IMR-90 (cell line): ENCODE measurements at regions not wholly inside any gene's neighbourhood (a gene's known extent, or its start where the extent isn't known, plus 50 kb on each side); places are given as distances from the start of the nearest gene placed in this dataset.

Experiments
- ATAC-seq: fragments of 200-7000 bp; cut with Tn5 transposase; 2 replicates; pipeline ENCODE4 v1.9.1; 2020; ENCODE audit warnings: low read depth, mild to moderate bottlenecking, moderate library complexity
- BruUV-seq: library from RNA; stranded (reverse); fragments of 400-500 nt; replicated peaks from 2 replicates; lab custom pipeline; 2021; lab: Mats Ljungman, UMichigan
- CTCF ChIA-PET: fragments of 300-600 bp; formaldehyde crosslinking; extraction: SDS; loops from one replicate; lab custom pipeline; 2021; ENCODE audit warnings: antibody characterized with exemption; lab: Yijun Ruan, JAX
- POLR2A ChIA-PET: fragments of 300-600 bp; sonication (Branson Sonifier 250); formaldehyde crosslinking; loops from one replicate; lab custom pipeline; 2022; ENCODE audit warnings: antibody characterized with exemption; ENCODE audit not compliant: unreplicated experiment; lab: Charles Lee
- DNase-seq: peaks from one replicate; pipeline ENCODE4 v3.0.0; 2013
- H2AFZ ChIP-seq: replicated peaks from 2 replicates; pipeline ENCODE3; 2013; ENCODE audit warnings: low read length, mild to moderate bottlenecking; ENCODE audit not compliant: poor library complexity
- H2AK5ac ChIP-seq: 2 replicates; pipeline ENCODE4 v1.6.1; 2013; ENCODE audit warnings: low read depth, low read length, inconsistent platforms
- H2AK9ac ChIP-seq: replicated peaks from 2 replicates; pipeline ENCODE3; 2013; ENCODE audit warnings: mild to moderate bottlenecking, low read depth, low read length, moderate library complexity; ENCODE audit not compliant: poor library complexity
- H2BK120ac ChIP-seq: 2 replicates; pipeline ENCODE4 v1.6.1; 2013; ENCODE audit warnings: low read depth, low read length, inconsistent platforms
- H2BK15ac ChIP-seq: 3 replicates; pipeline ENCODE4 v1.6.1; 2013; ENCODE audit warnings: low read depth, low read length, inconsistent platforms
- H2BK20ac ChIP-seq: 2 replicates; pipeline ENCODE4 v1.6.1; 2013; ENCODE audit warnings: low read depth, mild to moderate bottlenecking, inconsistent platforms, low read length, moderate library complexity
- H2BK5ac ChIP-seq: 2 replicates; pipeline ENCODE4 v1.6.1; 2013; ENCODE audit warnings: mild to moderate bottlenecking, low read depth, low read length, inconsistent platforms; ENCODE audit not compliant: poor library complexity, severe bottlenecking
- H3K14ac ChIP-seq: replicated peaks from 2 replicates; pipeline ENCODE4 v1.6.1; 2013; ENCODE audit warnings: low read depth, low read length, inconsistent platforms
- H3K18ac ChIP-seq: 2 replicates; pipeline ENCODE4 v1.6.1; 2013; ENCODE audit warnings: low read depth, low read length, control low read depth
- H3K23ac ChIP-seq: 2 replicates; pipeline ENCODE4 v1.6.1; 2013; ENCODE audit warnings: low read depth, low read length, inconsistent platforms
- H3K27ac ChIP-seq: 2 replicates; pipeline ENCODE4 v1.5.1; 2013; ENCODE audit warnings: mild to moderate bottlenecking, control low read depth, low read length; ENCODE audit not compliant: insufficient read depth
- H3K27me3 ChIP-seq: 2 replicates; pipeline ENCODE4 v1.6.1; 2013; ENCODE audit warnings: low read length; ENCODE audit not compliant: control insufficient read depth, insufficient read depth
- H3K36me3 ChIP-seq: 2 replicates; pipeline ENCODE4 v1.6.1; 2013; ENCODE audit warnings: low read length, mixed read lengths; ENCODE audit not compliant: control insufficient read depth, insufficient read depth
- H3K4ac ChIP-seq: 2 replicates; pipeline ENCODE4 v1.6.1; 2013; ENCODE audit warnings: low read depth, low read length, inconsistent platforms
- H3K4me1 ChIP-seq: 2 replicates; pipeline ENCODE4 v1.6.1; 2013; ENCODE audit warnings: low read length, mixed read lengths; ENCODE audit not compliant: control insufficient read depth, insufficient read depth
- H3K4me2 ChIP-seq: 2 replicates; pipeline ENCODE4 v1.6.1; 2013; ENCODE audit warnings: low read depth, mild to moderate bottlenecking, control low read depth, low read length, moderate library complexity
- H3K4me3 ChIP-seq: 2 replicates; pipeline ENCODE4 v1.5.1; 2013; ENCODE audit warnings: low read depth, mild to moderate bottlenecking, control low read depth, low read length, moderate library complexity; ENCODE audit not compliant: insufficient read depth
- H3K56ac ChIP-seq: 2 replicates; pipeline ENCODE4 v1.6.1; 2013; ENCODE audit warnings: low read length, inconsistent platforms; ENCODE audit not compliant: insufficient read depth; ENCODE audit errors: extremely low read depth
- H3K79me1 ChIP-seq, 2 experiments: 2 replicates each; pipeline ENCODE4 v1.6.1; 2013; ENCODE audit warnings: low read length in 2 of 2, inconsistent platforms in 1 of 2, low read depth in 1 of 2
- H3K9ac ChIP-seq: 2 replicates; pipeline ENCODE4 v1.6.1; 2013; ENCODE audit warnings: low read depth, low read length, control low read depth
- H3K9me1 ChIP-seq: 2 replicates; pipeline ENCODE4 v1.6.1; 2013; ENCODE audit warnings: low read length, inconsistent platforms; ENCODE audit not compliant: insufficient read depth
- H3K9me3 ChIP-seq: 2 replicates; pipeline ENCODE4 v1.6.1; 2013; ENCODE audit warnings: low read length; ENCODE audit not compliant: control insufficient read depth, insufficient read depth
- H4K20me1 ChIP-seq: 2 replicates; pipeline ENCODE4 v1.6.1; 2013; ENCODE audit warnings: low read length, inconsistent platforms; ENCODE audit not compliant: insufficient read depth
- H4K5ac ChIP-seq: 2 replicates; pipeline ENCODE4 v1.6.1; 2013; ENCODE audit warnings: mild to moderate bottlenecking, low read depth, low read length, control low read depth
- H4K8ac ChIP-seq, 2 experiments: 2 replicates each; pipeline ENCODE4 v1.6.1; 2013; ENCODE audit warnings: low read depth in 2 of 2, low read length in 2 of 2, control low read depth in 1 of 2, inconsistent platforms in 1 of 2
- H4K91ac ChIP-seq: 2 replicates; pipeline ENCODE4 v1.6.1; 2013; ENCODE audit warnings: low read depth, low read length, inconsistent platforms; ENCODE audit not compliant: insufficient read depth
- BHLHE40 ChIP-seq: fragments of 150-350 bp; IDR thresholded peaks from 2 replicates; pipeline ENCODE4 v1.6.1; 2016; ENCODE audit warnings: mild to moderate bottlenecking, low read depth, low read length
- CEBPB ChIP-seq: IDR thresholded peaks from 2 replicates; pipeline ENCODE4 v1.6.1; 2012; ENCODE audit warnings: low read depth, low read length, improper control_type of control experiment
- CHD1 ChIP-seq: IDR thresholded peaks from 2 replicates; pipeline ENCODE4 v1.6.1; 2012; ENCODE audit warnings: low read depth, low read length, improper control_type of control experiment
- CTCF ChIP-seq: conservative IDR thresholded peaks from 2 replicates; pipeline ENCODE4 v1.5.1; 2012; ENCODE audit warnings: mild to moderate bottlenecking, low read depth, low read length, improper control_type of control experiment
- ELK1 ChIP-seq: fragments of 150-350 bp; IDR thresholded peaks from 2 replicates; pipeline ENCODE4 v1.6.1; 2016; ENCODE audit warnings: low read depth, mild to moderate bottlenecking, low read length, moderate library complexity, borderline replicate concordance
- MAFK ChIP-seq: IDR thresholded peaks from 2 replicates; pipeline ENCODE4 v1.6.1; 2012; ENCODE audit warnings: low read depth, low read length, improper control_type of control experiment
- MAZ ChIP-seq: IDR thresholded peaks from 2 replicates; pipeline ENCODE4 v1.6.1; 2012; ENCODE audit warnings: low read depth, mild to moderate bottlenecking, low read length, improper control_type of control experiment, moderate library complexity, borderline replicate concordance
- POLR2A ChIP-seq: IDR thresholded peaks from 2 replicates; pipeline ENCODE4 v1.6.1; 2012; ENCODE audit warnings: mild to moderate bottlenecking, low read depth, low read length
- RCOR1 ChIP-seq: IDR thresholded peaks from 2 replicates; pipeline ENCODE4 v1.6.1; 2012; ENCODE audit warnings: mild to moderate bottlenecking, low read length, improper control_type of control experiment; ENCODE audit not compliant: insufficient replicate concordance
- WGBS, 2 experiments: methylation state at CpG; one replicate each; pipeline versions ENCODE4 v1.1.5 to v1.1.7; 2013; ENCODE audit warnings: missing lambda C conversion rate in 2 of 2; ENCODE audit not compliant: insufficient read length in 1 of 2; ENCODE audit errors: extremely low coverage in 2 of 2; 5-methylcytosine and 5-hydroxymethylcytosine counted together
- dilution Hi-C: fragments of 300-500 bp; cut with HindIII; formaldehyde crosslinking; loops from one replicate; pipeline ENCODE4 v1.14.3; 2018; ENCODE audit warnings: low sequenced_read_pairs; ENCODE audit not compliant: unreplicated experiment
- in situ Hi-C: fragments of 300-500 bp; cut with MboI; formaldehyde crosslinking; loops from 3 replicates; pipeline ENCODE4 v1.14.3; 2019; ENCODE audit warnings: low sequenced_read_pairs, inconsistent platforms, mixed read lengths
- intact Hi-C: fragments of 100-400 bp; cut with micrococcal nuclease; formaldehyde crosslinking; loops from 2 replicates; pipeline ENCODE4 v1.10.0; 2022

- in situ Hi-C loops = no loop called here
- BruUV-seq = no TSS peak
These were observed 281.9 kb upstream of the MAF start for GRCh38 chr16:79882340-79883005.

More at GRCh38 chr16:79882340-79883005, 281.9 kb upstream of the MAF start:
- Histone ChIP-seq H3K4me1 (no peaks in the 10 kb centered on the region), H2BK5ac (no peak overlapping the region), H3K56ac (no peak overlapping the region), H2AK9ac (no peak overlapping the region), H3K4ac (no peak overlapping the region), H3K9me3 (peaks cover 12% of the 10 kb centered on the region), H2BK15ac (no peak overlapping the region), H3K27me3 (no peaks in the 10 kb centered on the region), H3K4me3 (no peak overlapping the region), H3K23ac (no peak overlapping the region), H3K9me1 (no peaks in the 10 kb centered on the region), H2AFZ (no peak overlapping the region), H3K36me3 (no peaks in the 10 kb centered on the region), H3K14ac (no peak overlapping the region), H4K8ac (no peak overlapping the region), H2BK20ac (no peak overlapping the region), H3K79me1 (no peaks in the 10 kb centered on the region), H3K18ac (no peak overlapping the region), H3K4me2 (no peak overlapping the region), H3K27ac (no peak overlapping the region), H4K5ac (no peak overlapping the region), H4K20me1 (no peaks in the 10 kb centered on the region), H2AK5ac (no peak overlapping the region), H3K9ac (no peak overlapping the region), H4K91ac (no peak overlapping the region), H2BK120ac (no peak overlapping the region)
- WGBS, 2 experiments = no CpG with 5 or more reads among the region's 8 CpGs
- no peak for ATAC-seq
- CTCF ChIA-PET = no interaction called here
- TF ChIP-seq MAZ = no peak
- TF ChIP-seq CEBPB = 0 out of 2 replicates have a peak, but pooled peaks have one; percentile 11
- TF ChIP-seq CTCF = no peak
- peak; percentile 73 for TF ChIP-seq MAFK
- no peak for TF ChIP-seq ELK1
- TF ChIP-seq POLR2A = no peak
- TF ChIP-seq RCOR1 = no peak
- no peak for TF ChIP-seq CHD1
- no peak for TF ChIP-seq BHLHE40
- DNase-seq = no peak
- intact Hi-C loops (no loop called here), dilution Hi-C loops (no loop called here)
- POLR2A ChIA-PET = no interaction called here
